ENCODE measurements at regions not wholly inside any gene's neighbourhood (a gene's known extent, or its start where the extent isn't known, plus 50 kb on each side); places are given as distances from the start of the nearest gene placed in this dataset.
"Not testable (repeated sequence)": the region's sequence is repeated elsewhere in the genome, so short reads cannot be mapped to it uniquely, and the experiment has no call there.

GRCh38 chr2:128603411-128603924, 284.8 kb upstream of the HS6ST1 start:
- POLR2A ChIA-PET, result no interaction called here
- no peak overlapping the region for H3K27ac Mint-ChIP-seq
- no peak overlapping the region for H3K4me3 Mint-ChIP-seq
- no peak overlapping the region for H3K27ac ChIP-seq (ENCODE audit: low read depth, low read length)
- no peaks in the 10 kb centered on the region for H3K9me3 ChIP-seq (ENCODE audit: control insufficient read depth in 2 of 3, low read length in 3 of 3)
- CTCF ChIA-PET, result no interaction called here
- no peaks in the 10 kb centered on the region for H3K27me3 Mint-ChIP-seq
- H3K36me3 ChIP-seq (ENCODE audit: control insufficient read depth in 2 of 3, insufficient read depth in 3 of 3, low read length in 3 of 3), result no peaks in the 10 kb centered on the region
- no peaks in the 10 kb centered on the region for H3K4me1 Mint-ChIP-seq
- DNase-seq (no peak), ATAC-seq (peak; percentile 38)
- no peaks in the 10 kb centered on the region for H3K4me1 ChIP-seq (ENCODE audit: control insufficient read depth in 2 of 2, insufficient read depth in 2 of 2, low read length in 2 of 2)
- H3K36me3 Mint-ChIP-seq, result no peaks in the 10 kb centered on the region
- H3K27me3 ChIP-seq (ENCODE audit: control insufficient read depth in 2 of 2, insufficient read depth in 2 of 2, low read length in 2 of 2), result no peaks in the 10 kb centered on the region
- intact Hi-C loops (cut with micrococcal nuclease), result no loop called here
- H3K9me3 Mint-ChIP-seq, result peaks cover 0 to 2% (median 0%) of the 10 kb centered on the region in 11 donors
- H3K4me3 ChIP-seq (ENCODE audit: low read length), result no peak overlapping the region

DNA sequence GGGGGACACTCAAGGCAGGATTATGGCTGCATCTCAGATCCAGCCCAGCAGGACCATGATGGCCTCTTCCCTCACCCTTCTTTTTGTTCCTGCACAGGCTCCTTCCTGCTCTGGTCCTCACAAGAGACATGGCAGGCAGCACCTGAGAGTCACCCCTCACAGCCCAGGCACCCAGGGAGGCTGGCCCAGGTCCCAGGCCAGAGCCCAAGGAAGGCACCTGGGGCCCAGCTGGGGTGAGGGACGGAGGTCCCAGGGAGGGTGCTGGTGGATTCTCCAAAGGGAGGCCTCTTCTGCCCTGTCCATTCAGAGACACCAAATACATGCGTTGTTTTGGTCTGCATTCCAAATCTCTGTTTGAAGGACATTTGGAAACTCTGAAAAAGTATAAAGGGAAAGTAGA, 285.4 kb upstream of the HS6ST1 start:
- ChIA-PET CTCF (no interaction called here), POLR2A (no interaction called here)
- Histone ChIP-seq H3K4me1 (ENCODE audit: control insufficient read depth in 2 of 2, insufficient read depth in 2 of 2, low read length in 2 of 2) (no peaks in the 10 kb centered on the region), H3K9me3 (ENCODE audit: control insufficient read depth in 2 of 3, low read length in 3 of 3) (no peaks in the 10 kb centered on the region), H3K27me3 (ENCODE audit: control insufficient read depth in 2 of 2, insufficient read depth in 2 of 2, low read length in 2 of 2) (no peaks in the 10 kb centered on the region), H3K4me3 (ENCODE audit: low read length) (no peak overlapping the region), H3K36me3 (ENCODE audit: control insufficient read depth in 2 of 3, insufficient read depth in 3 of 3, low read length in 3 of 3) (no peaks in the 10 kb centered on the region), H3K27ac (ENCODE audit: low read depth, low read length) (no peak overlapping the region)
- DNase-seq (no peak), ATAC-seq (no peak)
- H3K4me1 Mint-ChIP-seq, result no peaks in the 10 kb centered on the region
- H3K27me3 Mint-ChIP-seq, result no peaks in the 10 kb centered on the region
- H3K36me3 Mint-ChIP-seq, result no peaks in the 10 kb centered on the region
- intact Hi-C loops (cut with micrococcal nuclease), result no loop called here
- no peak overlapping the region for H3K27ac Mint-ChIP-seq
- H3K4me3 Mint-ChIP-seq, result no peak overlapping the region
- peaks cover 0 to 2% (median 0%) of the 10 kb centered on the region in 11 donors for H3K9me3 Mint-ChIP-seq

- CTCF ChIA-PET; H3K4me3 Mint-ChIP-seq; H3K4me1 Mint-ChIP-seq; DNase-seq; H3K4me3 ChIP-seq (ENCODE audit: low read length); H3K36me3 Mint-ChIP-seq; H3K36me3 ChIP-seq (ENCODE audit: control insufficient read depth in 2 of 3, insufficient read depth in 3 of 3, low read length in 3 of 3); H3K9me3 ChIP-seq (ENCODE audit: control insufficient read depth in 2 of 3, low read length in 3 of 3); H3K27me3 ChIP-seq (ENCODE audit: control insufficient read depth in 2 of 2, insufficient read depth in 2 of 2, low read length in 2 of 2); intact Hi-C loops (cut with micrococcal nuclease); H3K4me1 ChIP-seq (ENCODE audit: control insufficient read depth in 2 of 2, insufficient read depth in 2 of 2, low read length in 2 of 2); ATAC-seq; H3K27ac Mint-ChIP-seq; H3K9me3 Mint-ChIP-seq; H3K27ac ChIP-seq (ENCODE audit: low read depth, low read length); POLR2A ChIA-PET; H3K27me3 Mint-ChIP-seq: not testable (repeated sequence)
Measured at GRCh38 chr2:128604581-128604980, 285.9 kb upstream of the HS6ST1 start.

DNA sequence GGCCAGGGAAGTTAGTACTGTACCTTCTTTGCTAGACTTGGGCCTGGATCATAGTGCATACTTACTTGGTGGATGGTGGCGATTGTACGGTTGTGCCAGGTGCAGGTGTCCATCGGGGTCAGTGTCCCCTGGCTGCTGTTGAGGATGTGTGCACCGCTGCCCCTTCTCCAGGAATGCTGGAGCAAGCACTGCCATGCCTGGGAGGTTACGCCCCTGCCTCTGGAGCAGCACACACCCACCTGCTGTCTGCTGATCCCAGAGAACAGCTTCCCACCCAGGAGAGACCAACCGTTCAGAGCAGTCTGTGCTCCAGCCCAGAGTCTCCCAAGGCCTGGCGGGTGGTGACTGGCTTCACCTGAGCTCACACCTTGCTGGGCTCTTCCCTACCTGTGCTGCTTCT, 286.8 kb upstream of the HS6ST1 start:
- ATAC-seq, result no peak
- CTCF ChIA-PET, result no interaction called here
- no peaks in the 10 kb centered on the region for H3K36me3 Mint-ChIP-seq
- Histone ChIP-seq H3K4me3 (ENCODE audit: low read length) (no peak overlapping the region), H3K27ac (ENCODE audit: low read depth, low read length) (no peak overlapping the region), H3K9me3 (ENCODE audit: control insufficient read depth in 2 of 3, low read length in 3 of 3) (no peaks in the 10 kb centered on the region), H3K36me3 (ENCODE audit: control insufficient read depth in 2 of 3, insufficient read depth in 3 of 3, low read length in 3 of 3) (no peaks in the 10 kb centered on the region), H3K4me1 (ENCODE audit: control insufficient read depth in 2 of 2, insufficient read depth in 2 of 2, low read length in 2 of 2) (no peaks in the 10 kb centered on the region), H3K27me3 (ENCODE audit: control insufficient read depth in 2 of 2, insufficient read depth in 2 of 2, low read length in 2 of 2) (no peaks in the 10 kb centered on the region)
- POLR2A ChIA-PET, result no interaction called here
- H3K9me3 Mint-ChIP-seq, result peaks cover 0 to 2% (median 0%) of the 10 kb centered on the region in 11 donors
- no peak for DNase-seq
- H3K27ac Mint-ChIP-seq, result no peak overlapping the region
- intact Hi-C loops (cut with micrococcal nuclease), result no loop called here
- H3K27me3 Mint-ChIP-seq, result no peaks in the 10 kb centered on the region
- H3K4me1 Mint-ChIP-seq, result no peaks in the 10 kb centered on the region
- H3K4me3 Mint-ChIP-seq, result no peak overlapping the region

- Mint-ChIP-seq H3K36me3 (no peaks in the 10 kb centered on the region), H3K9me3 (peaks cover 0 to 2% (median 0%) of the 10 kb centered on the region in 11 donors), H3K27ac (no peak overlapping the region), H3K4me1 (no peaks in the 10 kb centered on the region), H3K4me3 (no peak overlapping the region), H3K27me3 (no peaks in the 10 kb centered on the region)
- no peak for DNase-seq
- intact Hi-C loops (cut with micrococcal nuclease), result no loop called here
- CTCF ChIA-PET, result no interaction called here
- H3K4me3 ChIP-seq (ENCODE audit: low read length), result no peak overlapping the region
- H3K9me3 ChIP-seq (ENCODE audit: control insufficient read depth in 2 of 3, low read length in 3 of 3), result no peaks in the 10 kb centered on the region
- no peaks in the 10 kb centered on the region for H3K36me3 ChIP-seq (ENCODE audit: control insufficient read depth in 2 of 3, insufficient read depth in 3 of 3, low read length in 3 of 3)
- no peak for ATAC-seq
- POLR2A ChIA-PET, result no interaction called here
- no peak overlapping the region for H3K27ac ChIP-seq (ENCODE audit: low read depth, low read length)
- H3K27me3 ChIP-seq (ENCODE audit: control insufficient read depth in 2 of 2, insufficient read depth in 2 of 2, low read length in 2 of 2), result no peaks in the 10 kb centered on the region
- no peaks in the 10 kb centered on the region for H3K4me1 ChIP-seq (ENCODE audit: control insufficient read depth in 2 of 2, insufficient read depth in 2 of 2, low read length in 2 of 2)
Measured at GRCh38 chr2:128605931-128606330, 287.3 kb upstream of the HS6ST1 start.

DNA sequence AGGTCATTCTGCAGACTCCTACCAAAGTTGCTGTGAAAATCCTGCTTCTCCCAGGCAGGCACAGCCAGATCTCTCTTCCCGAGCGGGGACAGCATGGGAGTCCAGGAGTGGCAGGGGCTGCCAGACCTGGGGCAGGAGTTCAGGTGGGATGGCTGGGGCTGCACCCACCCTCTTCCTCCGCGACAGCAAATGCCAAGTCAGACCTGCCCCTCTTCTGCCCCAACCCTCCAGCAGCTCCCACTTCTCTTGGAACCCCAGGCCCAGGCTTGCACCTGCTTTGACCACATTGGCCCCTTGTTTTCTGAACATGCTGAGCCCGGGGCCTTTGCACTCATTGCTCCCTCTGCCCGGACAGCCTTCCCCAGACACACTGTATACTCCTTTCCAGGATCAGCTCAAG, 288.2 kb upstream of the HS6ST1 start:
- Mint-ChIP-seq H3K36me3 (no peaks in the 10 kb centered on the region), H3K4me3 (no peak overlapping the region), H3K27me3 (no peaks in the 10 kb centered on the region), H3K27ac (no peak overlapping the region), H3K9me3 (peaks cover 0 to 2% (median 0%) of the 10 kb centered on the region in 11 donors), H3K4me1 (no peaks in the 10 kb centered on the region)
- H3K4me3 ChIP-seq (ENCODE audit: low read length), result no peak overlapping the region
- intact Hi-C loops (cut with micrococcal nuclease), result no loop called here
- no peaks in the 10 kb centered on the region for H3K27me3 ChIP-seq (ENCODE audit: control insufficient read depth in 2 of 2, insufficient read depth in 2 of 2, low read length in 2 of 2)
- H3K36me3 ChIP-seq (ENCODE audit: control insufficient read depth in 2 of 3, insufficient read depth in 3 of 3, low read length in 3 of 3), result no peaks in the 10 kb centered on the region
- CTCF ChIA-PET, result no interaction called here
- H3K9me3 ChIP-seq (ENCODE audit: control insufficient read depth in 2 of 3, low read length in 3 of 3), result no peaks in the 10 kb centered on the region
- ATAC-seq (no peak), DNase-seq (no peak)
- no peak overlapping the region for H3K27ac ChIP-seq (ENCODE audit: low read depth, low read length)
- POLR2A ChIA-PET, result no interaction called here
- H3K4me1 ChIP-seq (ENCODE audit: control insufficient read depth in 2 of 2, insufficient read depth in 2 of 2, low read length in 2 of 2), result no peaks in the 10 kb centered on the region

DNA sequence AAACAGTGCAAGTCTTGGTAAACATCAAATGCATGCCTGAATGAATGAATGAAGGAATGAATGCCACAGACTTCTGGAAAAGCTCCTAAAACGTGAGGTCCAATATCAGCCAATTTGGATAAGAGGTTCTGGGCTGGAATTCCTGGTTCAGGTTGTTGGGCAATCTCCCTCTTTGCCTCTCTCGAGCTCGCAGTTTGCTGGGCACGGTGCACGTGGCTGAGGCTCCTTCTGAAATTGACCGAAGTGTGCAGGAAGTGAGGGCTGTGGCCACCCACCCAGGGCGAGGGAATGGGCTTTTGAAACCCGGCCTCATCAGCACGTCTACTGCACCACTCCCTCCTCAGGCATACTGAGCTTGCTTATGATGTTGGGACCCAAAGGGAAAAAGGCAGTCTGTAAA, 288.8 kb upstream of the HS6ST1 start:
- Mint-ChIP-seq H3K27ac (no peak overlapping the region), H3K9me3 (no peaks in the 10 kb centered on the region), H3K4me1 (no peaks in the 10 kb centered on the region), H3K4me3 (no peak overlapping the region), H3K27me3 (peaks cover 0 to 4% (median 2%) of the 10 kb centered on the region in 5 donors), H3K36me3 (no peaks in the 10 kb centered on the region)
- Histone ChIP-seq H3K4me1 (ENCODE audit: control insufficient read depth in 2 of 2, insufficient read depth in 2 of 2, low read length in 2 of 2) (no peaks in the 10 kb centered on the region), H3K27me3 (ENCODE audit: control insufficient read depth in 2 of 2, insufficient read depth in 2 of 2, low read length in 2 of 2) (no peaks in the 10 kb centered on the region), H3K27ac (ENCODE audit: low read depth, low read length) (no peak overlapping the region), H3K4me3 (ENCODE audit: low read length) (no peak overlapping the region), H3K9me3 (ENCODE audit: control insufficient read depth in 2 of 3, low read length in 3 of 3) (no peaks in the 10 kb centered on the region), H3K36me3 (ENCODE audit: control insufficient read depth in 2 of 3, insufficient read depth in 3 of 3, low read length in 3 of 3) (no peaks in the 10 kb centered on the region)
- intact Hi-C loops (cut with micrococcal nuclease), result no loop called here
- POLR2A ChIA-PET, result no interaction called here
- no peak for ATAC-seq
- no peak for DNase-seq
- CTCF ChIA-PET, result no interaction called here

Measured in naive thymus-derived CD4-positive, alpha-beta T cell (primary cell).